HEK293 (cell line): ENCODE measurements at regions not wholly inside any gene's neighbourhood (a gene's known extent, or its start where the extent isn't known, plus 50 kb on each side); places are given as distances from the start of the nearest gene placed in this dataset.

ENCODE experiments used
- CTCF ChIP-seq: fragments of 450-650 bp; formaldehyde crosslinking; IDR thresholded peaks from 2 replicates; pipeline ENCODE4 v1.5.1; 2016; ENCODE audit warnings: missing biosample characterization, missing genetic modification characterization
- GLIS1 ChIP-seq: fragments of 450-650 bp; formaldehyde crosslinking; IDR thresholded peaks from 2 replicates; pipeline ENCODE4 v1.5.1; 2016; ENCODE audit warnings: missing biosample characterization, missing genetic modification characterization
- REST ChIP-seq: fragments of 450-650 bp; formaldehyde crosslinking; IDR thresholded peaks from 2 replicates; pipeline ENCODE4 v1.5.1; 2016; ENCODE audit warnings: missing biosample characterization, missing genetic modification characterization
- ZBTB49 ChIP-seq: fragments of 450-650 bp; formaldehyde crosslinking; IDR thresholded peaks from 2 replicates; pipeline ENCODE4 v1.5.1; 2016; ENCODE audit warnings: missing biosample characterization, missing genetic modification characterization, low read depth
- ZNF184 ChIP-seq: fragments of 450-650 bp; IDR thresholded peaks from 2 replicates; pipeline ENCODE4 v1.5.1; 2018; ENCODE audit warnings: missing biosample characterization, mild to moderate bottlenecking, missing genetic modification characterization
- ZNF274 ChIP-seq, 2 experiments: fragments of 200-500 bp in 1 of 2; fragments of 450-650 bp in 1 of 2; sonication (Bioruptor generic) in 1 of 2; formaldehyde crosslinking in 1 of 2; IDR thresholded peaks; 2 replicates each; pipeline versions ENCODE4 v1.5.1 to v1.6.1; 2014 to 2016; ENCODE audit warnings: borderline replicate concordance in 1 of 2, inconsistent platforms in 1 of 2, low read length in 1 of 2, missing biosample characterization in 1 of 2, missing genetic modification characterization in 1 of 2
- ZNF354C ChIP-seq: fragments of 450-650 bp; formaldehyde crosslinking; IDR thresholded peaks from 2 replicates; pipeline ENCODE4 v1.5.1; 2016; ENCODE audit warnings: missing biosample characterization, missing genetic modification characterization, low read depth, borderline replicate concordance
- ZNF544 ChIP-seq: fragments of 450-650 bp; formaldehyde crosslinking; IDR thresholded peaks from 2 replicates; pipeline ENCODE4 v1.5.0; 2017; ENCODE audit warnings: missing biosample characterization, missing genetic modification characterization
- ZNF549 ChIP-seq: fragments of 450-650 bp; IDR thresholded peaks from 2 replicates; pipeline ENCODE4 v1.5.1; 2018; ENCODE audit warnings: missing biosample characterization, missing genetic modification characterization, mild to moderate bottlenecking, inconsistent platforms, moderate library complexity
- ZNF792 ChIP-seq: fragments of 450-650 bp; formaldehyde crosslinking; IDR thresholded peaks from 2 replicates; pipeline ENCODE4 v1.5.1; 2016; ENCODE audit warnings: missing biosample characterization, missing genetic modification characterization
- ZSCAN30 ChIP-seq: fragments of 450-650 bp; IDR thresholded peaks from 2 replicates; pipeline ENCODE4 v1.5.1; 2018; ENCODE audit warnings: missing biosample characterization, mild to moderate bottlenecking, missing genetic modification characterization, moderate library complexity

- TF ChIP-seq REST (no peak), ZSCAN30 (no peak), ZNF354C (tag by site-specific recombination) (no peak), ZNF184 (tag by site-specific recombination) (no peak), CTCF (tag by site-specific recombination) (no peak), ZNF792 (no peak), ZNF544 (no peak), ZBTB49 (tag by site-specific recombination) (no peak), ZNF274 (IDR thresholded peaks at IDR 0.05; ENCODE audit: low read length) (no peak), ZNF274 (tag by site-specific recombination; IDR thresholded peaks at IDR 0.05; ENCODE audit: borderline replicate concordance) (no peak), GLIS1 (tag by site-specific recombination) (no peak), ZNF549 (no peak)
These were observed 105.5 kb upstream of the CHD1 start for GRCh38 chr5:99034336-99034735.
